ENCODE measurements at regions not wholly inside any gene's neighbourhood (a gene's known extent, or its start where the extent isn't known, plus 50 kb on each side); places are given as distances from the start of the nearest gene placed in this dataset.
A peak's percentile ranks its signal among the peaks of the same experiment; 100 is the strongest.

- DNase-seq (ENCODE audit: low read depth): no peak
Observed at GRCh38 chr5:62727184-62727583, 148.6 kb downstream of the LRRC70 start.

DNA sequence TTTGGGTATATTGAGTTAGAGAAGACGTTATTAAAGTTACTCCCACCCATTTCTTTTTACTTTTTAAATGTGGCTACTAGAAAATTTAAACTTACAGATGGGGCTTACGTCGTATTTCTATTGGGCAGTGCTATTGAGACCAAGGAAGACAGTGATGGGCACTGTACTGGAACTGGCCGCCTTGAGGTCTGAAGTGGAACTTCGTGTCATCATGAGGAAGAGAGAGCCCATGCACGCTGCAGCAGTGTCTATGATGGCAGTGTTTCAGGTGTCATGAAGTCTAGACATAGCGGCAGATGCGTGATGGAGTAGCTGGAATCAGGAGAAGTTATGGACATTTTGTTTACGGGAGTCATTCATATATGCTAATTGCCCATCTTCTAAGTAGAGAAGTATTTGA lies 143.7 kb downstream of the LRRC70 start:
- DNase-seq (ENCODE audit: low read depth): no peak

GRCh38 chr5:62720031-62720441 lies 141.4 kb downstream of the LRRC70 start:
- DNase-seq (ENCODE audit: low read depth): peak; percentile 49

- DNase-seq (ENCODE audit: low read depth): no peak
Observed at GRCh38 chr5:62719061-62719720, 140.6 kb downstream of the LRRC70 start.

DNA sequence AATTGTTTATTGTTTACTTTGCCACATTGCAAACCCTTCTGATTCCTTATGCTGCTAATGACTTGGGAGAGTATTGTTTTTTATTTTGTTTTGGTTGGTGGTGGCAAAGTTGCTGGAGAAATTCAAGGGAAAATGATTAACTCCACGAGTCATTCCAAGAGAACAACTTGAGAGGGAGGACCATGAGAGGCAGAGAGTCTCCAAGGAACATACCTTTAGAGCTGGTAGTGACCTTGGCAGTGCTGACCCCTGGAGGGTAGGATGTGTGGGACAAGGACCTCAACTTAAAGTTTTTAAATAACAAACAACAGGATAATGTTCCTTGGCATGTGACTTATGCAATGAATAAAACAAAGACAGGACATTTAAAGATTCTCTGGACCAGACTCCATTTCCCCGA lies 139.7 kb downstream of the LRRC70 start:
- DNase-seq (ENCODE audit: low read depth): no peak

GRCh38 chr5:62717301-62717933 lies 138.8 kb downstream of the LRRC70 start:
- DNase-seq (ENCODE audit: low read depth): peak; percentile 41

- no peak for DNase-seq (ENCODE audit: low read depth)
Observed at GRCh38 chr5:62714296-62714695, 135.7 kb downstream of the LRRC70 start.

GRCh38 chr5:62708481-62709325 lies 130.1 kb downstream of the LRRC70 start:
- DNase-seq (ENCODE audit: low read depth): no peak

DNA sequence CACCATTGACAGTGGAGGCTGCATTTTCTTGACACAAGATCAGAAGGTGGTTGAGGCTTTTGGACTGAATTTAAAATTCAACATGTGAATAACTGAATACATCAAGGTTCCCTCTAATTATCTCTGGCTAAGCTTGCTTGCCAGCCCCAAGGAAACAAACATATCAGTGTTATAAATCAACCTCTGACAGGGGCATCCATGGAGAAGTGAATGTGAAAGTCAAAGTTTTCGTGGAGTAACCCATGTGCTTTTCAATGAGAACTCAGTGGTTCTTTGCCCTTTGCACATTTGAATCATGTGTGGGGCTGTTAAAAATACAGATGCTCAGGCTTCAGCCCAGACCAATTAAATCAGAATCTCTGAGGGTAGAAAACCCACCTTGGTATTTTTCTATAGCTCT lies 128.9 kb downstream of the LRRC70 start:
- no peak for DNase-seq (ENCODE audit: low read depth)

GRCh38 chr5:62707131-62707530 lies 128.5 kb downstream of the LRRC70 start:
- DNase-seq (ENCODE audit: low read depth): no peak

GRCh38 chr5:62705022-62705421 lies 126.4 kb downstream of the LRRC70 start:
- no peak for DNase-seq (ENCODE audit: low read depth)

DNA sequence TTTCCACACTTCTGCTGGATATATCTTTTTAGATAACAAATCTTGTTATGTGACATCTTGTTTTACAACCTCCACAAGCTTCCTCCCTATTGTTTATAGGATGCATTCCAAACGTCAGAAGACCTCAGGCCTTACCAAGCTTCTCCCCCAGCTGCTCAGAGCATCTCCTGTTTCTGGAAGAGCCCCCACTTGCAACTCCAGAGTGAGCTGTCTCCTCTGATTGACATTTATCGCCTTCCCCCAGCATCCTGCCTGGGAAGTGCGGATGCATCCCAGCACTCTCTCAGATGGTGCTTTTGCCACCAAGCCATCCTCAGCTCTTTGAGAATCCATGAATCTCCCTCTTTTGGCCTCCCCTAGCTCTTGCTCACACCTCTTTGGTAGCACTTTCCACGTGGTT lies 123.5 kb downstream of the LRRC70 start:
- no peak for DNase-seq (ENCODE audit: low read depth)

- no peak for DNase-seq (ENCODE audit: low read depth)
Observed at GRCh38 chr5:62701036-62701435, 122.4 kb downstream of the LRRC70 start.

DNA sequence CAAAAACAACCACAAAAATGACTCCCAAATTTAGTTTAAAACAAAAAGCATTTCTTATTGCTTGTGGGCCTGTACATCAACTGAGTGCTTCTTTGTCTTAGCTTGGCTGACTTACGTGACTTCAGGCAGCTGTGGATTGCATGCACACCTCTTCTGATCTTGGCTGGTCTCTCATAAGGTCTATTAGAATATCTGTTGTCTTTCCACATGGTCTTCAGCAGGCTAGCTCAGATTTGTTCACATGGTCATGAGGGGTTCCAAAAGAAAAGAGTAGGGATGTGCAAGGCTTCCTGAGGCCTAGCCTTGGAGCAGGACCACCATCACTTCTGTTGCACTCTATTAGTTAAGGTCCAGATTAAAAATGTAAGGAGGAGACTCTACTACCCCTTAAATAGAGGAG lies 120.1 kb downstream of the LRRC70 start:
- no peak for DNase-seq (ENCODE audit: low read depth)

DNA sequence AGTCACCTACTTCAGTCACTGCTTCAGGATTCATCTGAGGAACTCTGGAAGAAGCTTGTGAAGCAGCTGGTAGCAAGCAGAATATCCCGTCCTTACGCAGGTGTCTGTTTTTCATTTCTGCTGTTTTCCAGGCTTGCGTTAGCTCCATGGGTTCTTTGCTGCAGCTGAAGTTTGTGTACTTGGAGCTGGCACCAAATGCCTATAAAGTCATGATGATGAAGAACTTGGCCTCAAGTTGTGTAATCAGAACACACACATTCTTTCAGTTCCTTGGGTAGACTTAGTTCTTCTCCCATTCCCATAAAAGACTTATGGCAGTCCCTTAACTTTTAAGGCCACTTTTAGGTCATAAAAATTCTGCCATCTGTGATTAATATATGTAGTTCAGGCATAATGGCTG lies 116.7 kb downstream of the LRRC70 start:
- no peak for DNase-seq (ENCODE audit: low read depth)

DNA sequence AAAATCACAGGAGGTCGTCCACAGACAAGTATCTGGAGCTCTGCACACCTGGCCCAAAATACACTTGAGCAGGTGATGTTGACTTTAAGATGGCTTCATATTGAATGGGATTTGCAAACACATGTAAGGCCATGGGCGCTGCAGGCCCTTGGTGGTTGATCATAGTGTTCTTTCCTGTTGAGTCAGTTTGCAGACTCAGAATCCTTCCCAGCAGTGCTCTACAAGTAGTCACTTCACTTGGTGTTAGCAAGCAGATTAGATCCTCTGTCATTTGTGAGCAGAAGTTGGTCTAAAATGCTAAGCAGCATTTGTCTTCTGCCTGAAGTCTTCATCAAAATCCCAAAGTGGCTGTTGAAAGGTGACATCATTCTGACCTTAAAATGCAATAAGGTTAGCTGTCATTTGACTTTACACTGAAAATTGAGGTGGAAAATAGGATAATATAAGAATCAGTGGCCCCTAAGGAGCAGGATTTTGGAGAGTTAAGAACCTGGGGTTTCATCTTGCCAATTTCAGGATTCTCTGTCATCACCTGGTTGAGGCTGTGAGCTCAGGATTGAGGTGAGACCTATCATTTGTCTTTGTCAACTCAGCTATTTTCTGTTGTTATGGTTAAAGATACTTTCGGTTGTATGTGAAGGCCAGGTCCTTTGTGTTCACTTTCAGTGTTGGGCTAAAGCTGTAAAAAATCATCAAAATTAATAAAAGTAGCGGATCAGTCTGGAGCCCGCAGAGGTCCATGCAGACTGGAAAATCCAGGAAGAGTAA lies 114.5 kb downstream of the LRRC70 start:
- DNase-seq (ENCODE audit: low read depth): peak; percentile 2

GRCh38 chr5:62691946-62692345 lies 113.3 kb downstream of the LRRC70 start:
- DNase-seq (ENCODE audit: low read depth): no peak

DNA sequence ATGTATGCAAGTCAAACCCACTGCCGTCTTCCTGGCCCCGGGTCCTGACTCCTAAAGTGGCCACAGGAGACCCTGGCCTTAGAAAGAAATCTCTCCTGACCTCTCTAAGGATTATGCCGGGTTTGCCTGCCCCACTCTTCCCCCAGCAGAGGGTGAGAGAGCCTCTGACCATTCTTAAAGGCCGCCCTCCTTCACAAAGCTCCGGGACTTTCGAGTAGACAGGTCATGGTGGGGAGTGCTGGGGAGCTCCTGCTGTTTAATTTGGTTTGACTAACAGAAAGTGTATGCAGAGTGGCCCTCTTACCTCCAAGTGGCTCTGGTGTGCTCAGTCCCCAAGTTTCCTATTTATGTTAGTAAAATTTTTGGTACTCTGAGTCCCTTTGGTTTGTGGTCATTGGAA lies 111.8 kb downstream of the LRRC70 start:
- no peak for DNase-seq (ENCODE audit: low read depth)

- DNase-seq (ENCODE audit: low read depth): peak; percentile 2
Observed at GRCh38 chr5:62689599-62690368, 111.2 kb downstream of the LRRC70 start.

DNA sequence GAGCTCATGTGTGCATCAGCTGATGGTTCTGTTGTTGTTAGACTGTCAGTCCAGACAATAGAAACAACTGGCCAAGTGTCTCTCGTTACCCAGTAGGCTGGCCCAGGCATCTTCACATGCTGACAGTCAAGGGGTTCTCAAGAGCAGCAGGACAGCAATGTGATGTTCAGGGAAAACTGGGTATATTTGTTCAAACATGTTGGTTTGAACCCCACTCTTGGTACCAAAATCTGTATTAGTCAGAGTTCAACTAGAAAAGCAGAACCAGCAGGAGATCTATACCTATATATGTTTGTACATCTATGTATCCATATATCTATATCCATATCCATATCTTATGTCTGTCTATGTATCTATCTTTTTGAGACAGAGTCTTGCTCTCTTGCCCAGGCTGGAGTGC lies 108.1 kb downstream of the LRRC70 start:
- no peak for DNase-seq (ENCODE audit: low read depth)

- no peak for DNase-seq (ENCODE audit: low read depth)
Observed at GRCh38 chr5:62685221-62685620, 106.6 kb downstream of the LRRC70 start.

All from HT1080 (cell line).